ENCODE measurements at regions not wholly inside any gene's neighbourhood (a gene's known extent, or its start where the extent isn't known, plus 50 kb on each side); places are given as distances from the start of the nearest gene placed in this dataset.

- no peak for DNase-seq
These were observed 360.7 kb downstream of the SAMD5 start for GRCh38 chr6:147869201-147869600.

- DNase-seq, result no peak
These were observed 361.4 kb downstream of the SAMD5 start for GRCh38 chr6:147869869-147870268.

GRCh38 chr6:147870506-147871110 is 362.1 kb downstream of the SAMD5 start:
- no peak for DNase-seq

- no peak for DNase-seq
These were observed 363.5 kb downstream of the SAMD5 start for GRCh38 chr6:147872002-147872401.

- DNase-seq, result no peak
These were observed 365.3 kb downstream of the SAMD5 start for GRCh38 chr6:147873816-147874215.

- no peak for DNase-seq
These were observed 365.8 kb downstream of the SAMD5 start for GRCh38 chr6:147874322-147874721.

- no peak for DNase-seq
These were observed 370.6 kb downstream of the SAMD5 start for GRCh38 chr6:147879031-147879580.

GRCh38 chr6:147881432-147881831 is 372.9 kb downstream of the SAMD5 start:
- no peak for DNase-seq

GRCh38 chr6:147888374-147888773 is 379.9 kb downstream of the SAMD5 start:
- no peak for DNase-seq

GRCh38 chr6:147891671-147892070 is 383.2 kb downstream of the SAMD5 start:
- no peak for DNase-seq

GRCh38 chr6:147892476-147892875 is 384.0 kb downstream of the SAMD5 start:
- no peak for DNase-seq

- DNase-seq, result no peak
These were observed 386.8 kb downstream of the SAMD5 start for GRCh38 chr6:147895272-147895671.

- DNase-seq, result no peak
These were observed 391.8 kb downstream of the SAMD5 start for GRCh38 chr6:147900247-147900830.

GRCh38 chr6:147903321-147903720 is 394.8 kb downstream of the SAMD5 start:
- no peak for DNase-seq

GRCh38 chr6:147903931-147904330 is 395.4 kb downstream of the SAMD5 start:
- DNase-seq, result no peak

GRCh38 chr6:147904416-147904815 is 395.9 kb downstream of the SAMD5 start:
- no peak for DNase-seq

GRCh38 chr6:147905711-147906110 is 397.2 kb downstream of the SAMD5 start:
- DNase-seq, result no peak

- DNase-seq, result no peak
These were observed 397.9 kb downstream of the SAMD5 start for GRCh38 chr6:147906361-147906760.

- DNase-seq, result no peak
These were observed 401.1 kb downstream of the SAMD5 start for GRCh38 chr6:147909640-147910039.

GRCh38 chr6:147910281-147910680 is 401.8 kb downstream of the SAMD5 start:
- DNase-seq, result no peak

- no peak for DNase-seq
These were observed 402.6 kb downstream of the SAMD5 start for GRCh38 chr6:147911057-147911456.

GRCh38 chr6:147911686-147912085 is 403.2 kb downstream of the SAMD5 start:
- DNase-seq, result no peak

- DNase-seq, result no peak
These were observed 414.3 kb downstream of the SAMD5 start for GRCh38 chr6:147922799-147923198.

GRCh38 chr6:147924598-147924997 is 416.1 kb downstream of the SAMD5 start:
- DNase-seq, result no peak

- no peak for DNase-seq
These were observed 416.8 kb upstream of the SASH1 start for GRCh38 chr6:147925826-147926225.

Measured in effector CD8-positive, alpha-beta T cell (primary cell).